ENCODE measurements at regions not wholly inside any gene's neighbourhood (a gene's known extent, or its start where the extent isn't known, plus 50 kb on each side); places are given as distances from the start of the nearest gene placed in this dataset.

DNA sequence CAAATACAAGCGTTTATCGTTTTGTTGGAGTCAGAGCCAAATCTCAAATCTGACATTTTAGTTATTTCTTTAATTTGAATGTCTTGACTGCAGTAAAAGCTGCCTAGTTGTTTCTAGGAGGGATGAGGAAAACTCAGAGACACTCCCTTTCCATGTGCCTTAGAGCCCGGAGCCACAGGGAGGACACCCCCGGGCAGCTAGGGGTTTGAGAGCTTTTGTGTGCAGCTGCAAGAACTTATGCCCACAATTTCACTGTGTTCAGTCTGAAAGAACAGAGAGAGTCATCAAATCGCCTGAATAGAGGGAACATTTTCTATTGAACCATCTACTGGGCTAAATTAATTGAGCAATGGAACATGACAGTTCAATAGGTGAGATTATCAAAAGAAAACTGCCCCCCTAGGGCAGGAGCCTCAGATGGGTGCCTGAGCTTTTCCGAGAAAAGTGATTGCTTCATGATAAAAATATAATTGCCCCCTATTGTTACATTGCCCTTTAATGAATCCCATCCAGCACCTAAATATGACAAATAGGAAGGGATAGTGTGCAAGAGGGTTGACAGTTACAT is 709.3 kb upstream of the RGMB start:
- intact Hi-C loops (cut with micrococcal nuclease), result no loop called here
- H3K9me3 ChIP-seq (replicated peaks), result no peaks in the 10 kb centered on the region
- H3K27me3 ChIP-seq (ENCODE audit: low read depth), result no peaks in the 10 kb centered on the region
- H3K36me3 ChIP-seq, result no peaks in the 10 kb centered on the region
- no peak overlapping the region for H3K4me3 ChIP-seq
- TF ChIP-seq, protein P1, sequence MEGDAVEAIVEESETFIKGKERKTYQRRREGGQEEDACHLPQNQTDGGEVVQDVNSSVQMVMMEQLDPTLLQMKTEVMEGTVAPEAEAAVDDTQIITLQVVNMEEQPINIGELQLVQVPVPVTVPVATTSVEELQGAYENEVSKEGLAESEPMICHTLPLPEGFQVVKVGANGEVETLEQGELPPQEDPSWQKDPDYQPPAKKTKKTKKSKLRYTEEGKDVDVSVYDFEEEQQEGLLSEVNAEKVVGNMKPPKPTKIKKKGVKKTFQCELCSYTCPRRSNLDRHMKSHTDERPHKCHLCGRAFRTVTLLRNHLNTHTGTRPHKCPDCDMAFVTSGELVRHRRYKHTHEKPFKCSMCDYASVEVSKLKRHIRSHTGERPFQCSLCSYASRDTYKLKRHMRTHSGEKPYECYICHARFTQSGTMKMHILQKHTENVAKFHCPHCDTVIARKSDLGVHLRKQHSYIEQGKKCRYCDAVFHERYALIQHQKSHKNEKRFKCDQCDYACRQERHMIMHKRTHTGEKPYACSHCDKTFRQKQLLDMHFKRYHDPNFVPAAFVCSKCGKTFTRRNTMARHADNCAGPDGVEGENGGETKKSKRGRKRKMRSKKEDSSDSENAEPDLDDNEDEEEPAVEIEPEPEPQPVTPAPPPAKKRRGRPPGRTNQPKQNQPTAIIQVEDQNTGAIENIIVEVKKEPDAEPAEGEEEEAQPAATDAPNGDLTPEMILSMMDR (IDR thresholded peaks at IDR 0.05; ENCODE audit: borderline replicate concordance), result no peak
- no peak overlapping the region for H3K27ac ChIP-seq (replicated peaks)
- DNase-seq, result no peak
- H3K4me1 ChIP-seq, result no peaks in the 10 kb centered on the region

DNA sequence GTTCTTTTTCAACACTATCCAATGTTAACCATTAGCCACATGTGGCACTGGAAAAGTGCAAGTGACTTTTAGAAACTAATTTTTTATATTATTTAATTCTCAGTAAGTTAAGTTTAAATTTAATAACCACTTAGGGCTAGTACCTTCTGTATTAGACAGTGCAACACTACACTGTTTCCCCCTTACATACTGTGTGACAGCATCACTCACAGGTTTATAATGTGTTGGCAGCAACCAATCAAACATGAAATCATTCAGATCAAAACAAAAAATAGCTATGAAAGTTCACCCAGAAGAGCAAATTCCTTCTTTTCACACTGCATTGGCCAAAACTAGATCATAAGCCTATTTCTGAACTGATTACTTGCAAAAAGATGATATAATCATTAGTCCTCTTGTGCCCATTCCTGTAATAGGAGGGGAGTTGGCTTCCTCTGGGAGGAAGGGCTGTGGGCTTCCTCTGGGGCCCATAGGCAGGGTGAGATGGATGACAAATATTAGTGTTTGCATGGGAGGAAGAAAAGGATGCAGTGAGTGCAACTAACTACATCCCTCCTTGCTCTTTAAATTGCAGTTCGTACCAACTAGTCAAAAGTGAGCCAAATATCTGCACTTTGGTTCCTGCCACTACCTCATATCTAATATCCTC is 708.1 kb upstream of the RGMB start:
- intact Hi-C loops (cut with micrococcal nuclease), result no loop called here
- H3K27me3 ChIP-seq (ENCODE audit: low read depth), result no peaks in the 10 kb centered on the region
- no peak overlapping the region for H3K27ac ChIP-seq (replicated peaks)
- H3K36me3 ChIP-seq, result no peaks in the 10 kb centered on the region
- H3K4me1 ChIP-seq, result no peaks in the 10 kb centered on the region
- no peak for DNase-seq
- no peaks in the 10 kb centered on the region for H3K9me3 ChIP-seq (replicated peaks)
- TF ChIP-seq, protein P1 (IDR thresholded peaks at IDR 0.05; ENCODE audit: borderline replicate concordance), result no peak
- no peak overlapping the region for H3K4me3 ChIP-seq

DNA sequence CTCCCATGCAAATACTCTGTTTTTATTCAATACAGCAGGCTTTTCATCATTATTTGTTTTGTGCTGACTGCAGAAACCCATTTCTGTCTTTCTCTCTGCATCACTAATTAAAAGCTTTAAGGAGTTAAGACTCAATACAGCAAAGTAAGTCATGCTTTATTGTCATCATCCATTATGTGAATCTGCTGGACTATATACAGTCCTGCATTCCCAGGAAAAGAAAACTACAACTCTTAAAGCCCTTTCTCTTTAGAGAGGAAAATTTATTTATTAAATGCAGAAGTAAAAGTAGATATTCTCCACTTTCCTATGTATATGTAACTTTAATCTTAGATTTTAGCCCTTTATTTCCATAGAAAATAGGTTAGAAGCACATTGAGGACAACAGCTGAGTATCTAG is 706.6 kb upstream of the RGMB start:
- no peak for DNase-seq
- Histone ChIP-seq H3K4me1 (no peaks in the 10 kb centered on the region), H3K4me3 (no peak overlapping the region), H3K27me3 (ENCODE audit: low read depth) (no peaks in the 10 kb centered on the region), H3K9me3 (replicated peaks) (no peaks in the 10 kb centered on the region), H3K36me3 (no peaks in the 10 kb centered on the region), H3K27ac (replicated peaks) (no peak overlapping the region)
- TF ChIP-seq, protein P1 (IDR thresholded peaks at IDR 0.05; ENCODE audit: borderline replicate concordance), result no peak
- intact Hi-C loops (cut with micrococcal nuclease), result no loop called here

DNA sequence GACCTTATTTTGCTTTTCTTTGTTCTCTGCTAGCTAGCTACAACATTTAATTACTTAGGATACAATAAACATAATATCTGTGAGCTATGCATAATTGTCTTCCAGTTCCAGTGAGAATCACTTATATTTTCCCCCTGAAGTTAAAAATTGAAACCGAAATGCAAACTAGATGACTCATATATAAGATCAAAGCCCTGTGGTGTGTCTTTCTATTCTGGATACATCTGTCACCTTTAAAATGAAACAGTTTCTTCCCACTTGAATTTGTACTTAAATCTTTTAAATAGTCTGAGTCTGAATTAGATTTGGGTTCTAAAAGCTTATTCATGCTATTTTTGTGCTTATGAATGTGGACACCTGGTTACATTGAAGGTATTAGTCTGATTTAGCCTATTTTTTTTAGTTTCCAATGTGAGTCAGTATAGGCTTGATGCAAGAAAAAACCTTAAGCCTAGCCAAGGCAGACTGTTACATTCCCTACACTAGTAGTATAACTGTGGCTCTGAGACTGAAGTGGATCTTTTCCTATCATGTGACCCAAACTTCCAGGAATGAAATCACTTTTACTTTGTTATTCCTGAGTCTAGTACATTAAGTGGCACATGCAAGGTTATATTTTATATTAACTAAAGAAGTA is 703.5 kb upstream of the RGMB start:
- no peaks in the 10 kb centered on the region for H3K4me1 ChIP-seq
- TF ChIP-seq, protein P1 (IDR thresholded peaks at IDR 0.05; ENCODE audit: borderline replicate concordance), result no peak
- no peak overlapping the region for H3K4me3 ChIP-seq
- intact Hi-C loops (cut with micrococcal nuclease), result no loop called here
- no peak overlapping the region for H3K27ac ChIP-seq (replicated peaks)
- H3K27me3 ChIP-seq (ENCODE audit: low read depth), result no peaks in the 10 kb centered on the region
- no peak for DNase-seq
- H3K36me3 ChIP-seq, result no peaks in the 10 kb centered on the region
- H3K9me3 ChIP-seq (replicated peaks), result no peaks in the 10 kb centered on the region

DNA sequence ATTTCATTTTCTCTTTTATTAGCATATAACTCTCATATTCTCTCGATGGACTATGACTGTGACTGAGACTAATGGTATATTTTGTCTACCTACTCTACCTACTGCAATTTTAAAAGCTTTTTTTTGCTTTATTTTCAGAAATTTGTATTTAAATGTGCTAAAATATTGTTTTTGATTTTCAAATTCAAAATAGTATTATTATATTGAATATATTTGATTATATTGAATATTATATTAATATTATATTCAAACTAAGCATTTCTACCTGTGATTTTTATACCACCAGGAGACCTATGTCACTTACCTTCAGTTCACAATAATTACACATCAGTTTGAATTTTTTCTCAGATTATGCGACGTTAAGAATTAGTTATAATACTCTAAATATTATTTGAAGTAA is 700.5 kb upstream of the RGMB start:
- H3K9me3 ChIP-seq (replicated peaks), result no peaks in the 10 kb centered on the region

More for the DNA sequence above, 700.5 kb upstream of the RGMB start:
- Histone ChIP-seq H3K36me3 (no peaks in the 10 kb centered on the region), H3K27me3 (ENCODE audit: low read depth) (no peaks in the 10 kb centered on the region), H3K4me3 (no peak overlapping the region), H3K4me1 (no peaks in the 10 kb centered on the region), H3K27ac (replicated peaks) (no peak overlapping the region)
- DNase-seq, result no peak
- intact Hi-C loops (cut with micrococcal nuclease), result no loop called here
- TF ChIP-seq, protein P1 (IDR thresholded peaks at IDR 0.05; ENCODE audit: borderline replicate concordance), result no peak
